GM23338 (cell line): ENCODE measurements at regions not wholly inside any gene's neighbourhood (a gene's known extent, or its start where the extent isn't known, plus 50 kb on each side); places are given as distances from the start of the nearest gene placed in this dataset.

Experiments
- ATAC-seq: fragments of 200-7000 bp; cut with Tn5 transposase; 3 replicates; pipeline ENCODE4 v1.9.1; 2020
- DNase-seq: peaks from one replicate; pipeline ENCODE4 v3.0.0-alpha.2; 2015; ENCODE audit warnings: low spot score
- H2AFZ ChIP-seq: fragments of 200-600 bp; sonication (generic); 2 replicates; pipeline ENCODE4 v1.8.0; 2016; ENCODE audit warnings: antibody characterized with exemption, mild to moderate bottlenecking, moderate library complexity
- H3F3A ChIP-seq: fragments of 200-600 bp; sonication (generic); replicated peaks from 2 replicates; pipeline ENCODE4 v1.8.0; 2017; ENCODE audit warnings: antibody characterized with exemption, mixed run types, low read depth
- H3K27ac ChIP-seq: fragments of 200-600 bp; sonication (generic); 2 replicates; pipeline ENCODE4 v1.6.1; 2016; ENCODE audit warnings: low read depth
- H3K27me3 ChIP-seq: fragments of 200-600 bp; sonication (generic); 2 replicates; pipeline ENCODE4 v1.8.0; 2016; ENCODE audit warnings: mild to moderate bottlenecking, mixed run types, moderate library complexity; ENCODE audit not compliant: insufficient read depth
- H3K36me3 ChIP-seq: fragments of 200-600 bp; sonication (generic); 2 replicates; pipeline ENCODE4 v1.8.0; 2016; ENCODE audit warnings: mild to moderate bottlenecking; ENCODE audit not compliant: insufficient read depth
- H3K4me1 ChIP-seq: fragments of 200-600 bp; sonication (generic); 2 replicates; pipeline ENCODE4 v1.8.0; 2016; ENCODE audit warnings: mild to moderate bottlenecking, moderate library complexity; ENCODE audit not compliant: insufficient read depth
- H3K4me2 ChIP-seq: fragments of 200-600 bp; sonication (generic); 2 replicates; pipeline ENCODE4 v1.7.1; 2017; ENCODE audit warnings: mixed run types
- H3K4me3 ChIP-seq: fragments of 200-600 bp; sonication (generic); 2 replicates; pipeline ENCODE4 v1.6.1; 2016; ENCODE audit warnings: mixed run types
- H3K79me2 ChIP-seq: fragments of 200-600 bp; sonication (generic); replicated peaks from 2 replicates; pipeline ENCODE4 v1.8.0; 2017; ENCODE audit warnings: mild to moderate bottlenecking; ENCODE audit not compliant: insufficient read depth
- H3K9me2 ChIP-seq: fragments of 200-600 bp; sonication (generic); 2 replicates; pipeline ENCODE4 v1.8.0; 2017; ENCODE audit not compliant: insufficient read depth
- H4K20me1 ChIP-seq: fragments of 200-600 bp; sonication (generic); replicated peaks from 2 replicates; pipeline ENCODE4 v1.8.0; 2017; ENCODE audit warnings: mild to moderate bottlenecking; ENCODE audit not compliant: insufficient read depth
- H3K27ac Mint-ChIP-seq: 2 replicates; pipeline ENCODE4 v1.8.0; 2020; ENCODE audit warnings: inconsistent platforms, mild to moderate bottlenecking, moderate library complexity, mixed read lengths
- H3K27me3 Mint-ChIP-seq: 3 replicates; pipeline ENCODE4 v1.8.0; 2022; ENCODE audit warnings: low read depth, mild to moderate bottlenecking, moderate library complexity, mixed read lengths, inconsistent platforms; ENCODE audit not compliant: insufficient read depth, poor library complexity
- H3K36me3 Mint-ChIP-seq: 3 replicates; pipeline ENCODE4 v1.8.0; 2021; ENCODE audit warnings: low read depth, mild to moderate bottlenecking, inconsistent platforms, moderate library complexity, mixed read lengths
- H3K4me1 Mint-ChIP-seq: 3 replicates; pipeline ENCODE4 v1.8.0; 2020; ENCODE audit warnings: mild to moderate bottlenecking, inconsistent platforms, mixed read lengths
- H3K4me3 Mint-ChIP-seq: 3 replicates; pipeline ENCODE4 v1.8.0; 2021; ENCODE audit warnings: moderate library complexity, mild to moderate bottlenecking, inconsistent platforms, mixed read lengths
- H3K9me3 Mint-ChIP-seq: 3 replicates; pipeline ENCODE4 v1.8.0; 2020; ENCODE audit warnings: moderate library complexity, mild to moderate bottlenecking, inconsistent platforms, mixed read lengths
- CREB1 ChIP-seq: fragments of 250-450 bp; sonication (Bioruptor Pico); IDR thresholded peaks from 2 replicates; pipeline ENCODE4 v1.5.0; 2020; ENCODE audit warnings: low read depth, mild to moderate bottlenecking, moderate library complexity
- EZH2 ChIP-seq: fragments of 200-600 bp; sonication (generic); IDR thresholded peaks from one replicate; pipeline ENCODE4 v1.8.0; 2017; ENCODE audit warnings: antibody characterized with exemption, mild to moderate bottlenecking, low read depth; ENCODE audit not compliant: unreplicated experiment
- EZH2phosphoT487 ChIP-seq: fragments of 200-600 bp; sonication (generic); IDR thresholded peaks from one replicate; pipeline ENCODE4 v1.8.1; 2018; ENCODE audit warnings: antibody characterized with exemption; ENCODE audit not compliant: unreplicated experiment
- JUNB ChIP-seq: IDR thresholded peaks from one replicate; pipeline ENCODE4 v1.6.1; 2016; ENCODE audit warnings: antibody characterized with exemption; ENCODE audit not compliant: unreplicated experiment
- NANOG ChIP-seq: IDR thresholded peaks from 2 replicates; pipeline ENCODE4 v1.6.1; 2016; ENCODE audit warnings: antibody characterized with exemption, borderline replicate concordance
- POLR2AphosphoS5 ChIP-seq: IDR thresholded peaks from 2 replicates; pipeline ENCODE4 v1.6.1; 2016; ENCODE audit warnings: antibody characterized with exemption, low read depth
- STAT1 ChIP-seq: IDR thresholded peaks from one replicate; pipeline ENCODE4 v1.6.1; 2016; ENCODE audit warnings: antibody characterized with exemption; ENCODE audit not compliant: unreplicated experiment
- ZNF114 ChIP-seq: fragments of 250-450 bp; sonication (Bioruptor Pico); IDR thresholded peaks from 2 replicates; pipeline ENCODE4 v1.5.0; 2020; ENCODE audit warnings: mild to moderate bottlenecking, moderate library complexity
- ZNF331 ChIP-seq: fragments of 250-450 bp; sonication (Bioruptor Pico); IDR thresholded peaks from 2 replicates; pipeline ENCODE4 v1.5.0; 2020; ENCODE audit warnings: low read depth, mild to moderate bottlenecking, moderate library complexity
- TF ChIP-seq, protein P1 (sequence below): fragments of 250-450 bp; sonication (Bioruptor Pico); IDR thresholded peaks from 2 replicates; pipeline ENCODE4 v1.5.0; 2020; ENCODE audit warnings: mild to moderate bottlenecking, moderate library complexity
- TF ChIP-seq, protein P2 (sequence below): IDR thresholded peaks from 2 replicates; pipeline ENCODE4 v1.6.1; 2016; ENCODE audit warnings: antibody characterized with exemption
- TF ChIP-seq, protein P3 (sequence below): IDR thresholded peaks from one replicate; pipeline ENCODE4 v1.6.1; 2018; ENCODE audit warnings: antibody characterized with exemption; ENCODE audit not compliant: unreplicated experiment
- TF ChIP-seq, protein P4 (sequence below), 2 experiments: fragments of 200-600 bp in 1 of 2; sonication (generic) in 1 of 2; conservative IDR thresholded peaks; 2 replicates each; pipeline versions ENCODE4 v1.5.1 to v1.6.1; 2016 to 2017; ENCODE audit warnings: antibody characterized with exemption in 2 of 2, low read depth in 2 of 2, mild to moderate bottlenecking in 2 of 2, moderate library complexity in 1 of 2

DNA sequence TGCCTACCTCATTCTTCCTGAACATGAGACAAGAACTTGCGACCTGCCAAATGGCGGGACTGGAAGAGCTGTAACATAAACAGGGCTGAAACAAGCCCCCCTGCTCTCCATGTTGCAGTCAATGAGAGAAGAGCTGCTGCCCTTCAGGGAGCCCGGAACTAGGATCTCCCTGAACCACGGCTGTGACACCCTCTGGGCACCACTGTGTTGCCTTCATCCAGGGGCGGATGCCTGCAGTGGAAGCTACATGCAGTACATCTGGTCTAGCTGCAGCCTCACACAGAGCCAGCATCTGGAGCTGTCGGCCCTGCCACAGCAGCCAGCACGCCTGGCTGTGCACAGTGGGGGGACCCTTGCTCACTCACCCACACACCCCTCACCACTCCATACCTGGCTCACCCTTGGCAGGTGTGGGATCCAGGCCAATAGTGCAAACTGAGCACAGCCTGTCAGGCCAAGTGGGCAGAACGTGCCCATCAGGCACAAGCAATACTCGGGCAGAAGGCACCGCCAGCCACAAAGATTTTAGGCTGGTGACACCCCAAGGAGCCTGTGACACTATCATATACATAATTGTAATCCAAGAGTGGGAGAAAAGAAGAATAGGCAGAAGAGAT lies 451.3 kb downstream of the HTR1B start (continued):
- TF ChIP-seq, protein P1, sequence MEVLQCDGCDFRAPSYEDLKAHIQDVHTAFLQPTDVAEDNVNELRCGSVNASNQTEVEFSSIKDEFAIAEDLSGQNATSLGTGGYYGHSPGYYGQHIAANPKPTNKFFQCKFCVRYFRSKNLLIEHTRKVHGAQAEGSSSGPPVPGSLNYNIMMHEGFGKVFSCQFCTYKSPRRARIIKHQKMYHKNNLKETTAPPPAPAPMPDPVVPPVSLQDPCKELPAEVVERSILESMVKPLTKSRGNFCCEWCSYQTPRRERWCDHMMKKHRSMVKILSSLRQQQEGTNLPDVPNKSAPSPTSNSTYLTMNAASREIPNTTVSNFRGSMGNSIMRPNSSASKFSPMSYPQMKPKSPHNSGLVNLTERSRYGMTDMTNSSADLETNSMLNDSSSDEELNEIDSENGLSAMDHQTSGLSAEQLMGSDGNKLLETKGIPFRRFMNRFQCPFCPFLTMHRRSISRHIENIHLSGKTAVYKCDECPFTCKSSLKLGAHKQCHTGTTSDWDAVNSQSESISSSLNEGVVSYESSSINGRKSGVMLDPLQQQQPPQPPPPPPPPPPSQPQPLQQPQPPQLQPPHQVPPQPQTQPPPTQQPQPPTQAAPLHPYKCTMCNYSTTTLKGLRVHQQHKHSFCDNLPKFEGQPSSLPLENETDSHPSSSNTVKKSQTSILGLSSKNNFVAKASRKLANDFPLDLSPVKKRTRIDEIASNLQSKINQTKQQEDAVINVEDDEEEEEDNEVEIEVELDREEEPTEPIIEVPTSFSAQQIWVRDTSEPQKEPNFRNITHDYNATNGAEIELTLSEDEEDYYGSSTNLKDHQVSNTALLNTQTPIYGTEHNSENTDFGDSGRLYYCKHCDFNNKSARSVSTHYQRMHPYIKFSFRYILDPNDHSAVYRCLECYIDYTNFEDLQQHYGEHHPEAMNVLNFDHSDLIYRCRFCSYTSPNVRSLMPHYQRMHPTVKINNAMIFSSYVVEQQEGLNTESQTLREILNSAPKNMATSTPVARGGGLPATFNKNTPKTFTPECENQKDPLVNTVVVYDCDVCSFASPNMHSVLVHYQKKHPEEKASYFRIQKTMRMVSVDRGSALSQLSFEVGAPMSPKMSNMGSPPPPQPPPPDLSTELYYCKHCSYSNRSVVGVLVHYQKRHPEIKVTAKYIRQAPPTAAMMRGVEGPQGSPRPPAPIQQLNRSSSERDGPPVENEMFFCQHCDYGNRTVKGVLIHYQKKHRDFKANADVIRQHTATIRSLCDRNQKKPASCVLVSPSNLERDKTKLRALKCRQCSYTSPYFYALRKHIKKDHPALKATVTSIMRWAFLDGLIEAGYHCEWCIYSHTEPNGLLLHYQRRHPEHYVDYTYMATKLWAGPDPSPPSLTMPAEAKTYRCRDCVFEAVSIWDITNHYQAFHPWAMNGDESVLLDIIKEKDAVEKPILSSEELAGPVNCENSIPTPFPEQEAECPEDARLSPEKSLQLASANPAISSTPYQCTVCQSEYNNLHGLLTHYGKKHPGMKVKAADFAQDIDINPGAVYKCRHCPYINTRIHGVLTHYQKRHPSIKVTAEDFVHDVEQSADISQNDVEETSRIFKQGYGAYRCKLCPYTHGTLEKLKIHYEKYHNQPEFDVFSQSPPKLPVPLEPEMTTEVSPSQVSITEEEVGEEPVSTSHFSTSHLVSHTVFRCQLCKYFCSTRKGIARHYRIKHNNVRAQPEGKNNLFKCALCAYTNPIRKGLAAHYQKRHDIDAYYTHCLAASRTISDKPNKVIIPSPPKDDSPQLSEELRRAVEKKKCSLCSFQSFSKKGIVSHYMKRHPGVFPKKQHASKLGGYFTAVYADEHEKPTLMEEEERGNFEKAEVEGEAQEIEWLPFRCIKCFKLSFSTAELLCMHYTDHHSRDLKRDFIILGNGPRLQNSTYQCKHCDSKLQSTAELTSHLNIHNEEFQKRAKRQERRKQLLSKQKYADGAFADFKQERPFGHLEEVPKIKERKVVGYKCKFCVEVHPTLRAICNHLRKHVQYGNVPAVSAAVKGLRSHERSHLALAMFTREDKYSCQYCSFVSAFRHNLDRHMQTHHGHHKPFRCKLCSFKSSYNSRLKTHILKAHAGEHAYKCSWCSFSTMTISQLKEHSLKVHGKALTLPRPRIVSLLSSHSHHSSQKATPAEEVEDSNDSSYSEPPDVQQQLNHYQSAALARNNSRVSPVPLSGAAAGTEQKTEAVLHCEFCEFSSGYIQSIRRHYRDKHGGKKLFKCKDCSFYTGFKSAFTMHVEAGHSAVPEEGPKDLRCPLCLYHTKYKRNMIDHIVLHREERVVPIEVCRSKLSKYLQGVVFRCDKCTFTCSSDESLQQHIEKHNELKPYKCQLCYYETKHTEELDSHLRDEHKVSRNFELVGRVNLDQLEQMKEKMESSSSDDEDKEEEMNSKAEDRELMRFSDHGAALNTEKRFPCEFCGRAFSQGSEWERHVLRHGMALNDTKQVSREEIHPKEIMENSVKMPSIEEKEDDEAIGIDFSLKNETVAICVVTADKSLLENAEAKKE (CRISPR knock-in tag): no peak

DNA sequence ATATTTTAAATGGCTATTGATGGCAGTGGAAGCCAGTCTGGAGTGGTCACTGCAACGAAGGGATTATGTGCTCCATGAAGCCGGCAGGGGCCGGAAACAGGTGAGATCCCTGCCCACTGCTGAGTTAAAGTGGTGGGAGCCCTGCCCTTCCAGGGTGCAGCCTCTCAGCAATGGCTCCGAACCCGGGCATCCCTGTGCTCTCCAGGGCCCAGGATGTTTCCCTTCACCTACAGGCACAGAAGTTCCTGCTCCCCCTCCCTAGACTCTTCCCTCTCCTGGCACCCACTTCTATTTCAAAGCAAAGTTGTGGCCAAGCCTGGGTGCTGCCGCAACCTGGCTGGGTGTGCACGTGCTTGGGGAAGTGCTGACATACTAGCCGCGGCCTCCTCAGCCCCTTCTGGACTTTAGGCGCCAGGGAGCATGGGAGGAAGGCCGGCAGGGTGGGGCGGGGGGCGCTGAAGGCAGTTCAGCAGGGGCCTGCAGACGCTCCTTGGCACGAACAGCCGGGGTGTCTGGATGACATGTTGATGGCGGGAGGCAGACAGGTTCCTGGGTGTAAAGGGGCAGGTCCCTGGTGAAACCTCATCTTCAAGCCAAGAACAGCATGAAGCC lies 452.3 kb downstream of the HTR1B start:
- no peaks in the 10 kb centered on the region for H3K36me3 ChIP-seq
- Mint-ChIP-seq H3K27ac (no peak overlapping the region), H3K36me3 (peaks cover 13% of the 10 kb centered on the region), H3K4me1 (no peaks in the 10 kb centered on the region; the same call in 2 of the 3 replicates), H3K4me3 (no peak overlapping the region), H3K9me3 (peaks cover 19% of the 10 kb centered on the region), H3K27me3 (peaks cover 2% of the 10 kb centered on the region)
- H2AFZ ChIP-seq: no peak overlapping the region
- H3K4me2 ChIP-seq: no peak overlapping the region
- no peaks in the 10 kb centered on the region for H3K27me3 ChIP-seq
- ATAC-seq (no peak), DNase-seq (no peak)
- no peaks in the 10 kb centered on the region for H3K4me1 ChIP-seq
- H3K79me2 ChIP-seq: no peaks in the 10 kb centered on the region
- H3F3A ChIP-seq: no peaks in the 10 kb centered on the region
- no peaks in the 10 kb centered on the region for H3K9me2 ChIP-seq
- no peak overlapping the region for H3K4me3 ChIP-seq
- no peak overlapping the region for H3K27ac ChIP-seq
- no peaks in the 10 kb centered on the region for H4K20me1 ChIP-seq
- no peak for TF ChIP-seq CREB1 (CRISPR knock-in tag)
- no peak for TF ChIP-seq ZNF114
- TF ChIP-seq NANOG: no peak
- TF ChIP-seq POLR2AphosphoS5: no peak
- TF ChIP-seq STAT1: no peak
- TF ChIP-seq, protein P2, sequence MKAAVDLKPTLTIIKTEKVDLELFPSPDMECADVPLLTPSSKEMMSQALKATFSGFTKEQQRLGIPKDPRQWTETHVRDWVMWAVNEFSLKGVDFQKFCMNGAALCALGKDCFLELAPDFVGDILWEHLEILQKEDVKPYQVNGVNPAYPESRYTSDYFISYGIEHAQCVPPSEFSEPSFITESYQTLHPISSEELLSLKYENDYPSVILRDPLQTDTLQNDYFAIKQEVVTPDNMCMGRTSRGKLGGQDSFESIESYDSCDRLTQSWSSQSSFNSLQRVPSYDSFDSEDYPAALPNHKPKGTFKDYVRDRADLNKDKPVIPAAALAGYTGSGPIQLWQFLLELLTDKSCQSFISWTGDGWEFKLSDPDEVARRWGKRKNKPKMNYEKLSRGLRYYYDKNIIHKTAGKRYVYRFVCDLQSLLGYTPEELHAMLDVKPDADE: no peak
- no peak for TF ChIP-seq ZNF331 (CRISPR knock-in tag)
- TF ChIP-seq EZH2: no peak
- TF ChIP-seq, protein P3, sequence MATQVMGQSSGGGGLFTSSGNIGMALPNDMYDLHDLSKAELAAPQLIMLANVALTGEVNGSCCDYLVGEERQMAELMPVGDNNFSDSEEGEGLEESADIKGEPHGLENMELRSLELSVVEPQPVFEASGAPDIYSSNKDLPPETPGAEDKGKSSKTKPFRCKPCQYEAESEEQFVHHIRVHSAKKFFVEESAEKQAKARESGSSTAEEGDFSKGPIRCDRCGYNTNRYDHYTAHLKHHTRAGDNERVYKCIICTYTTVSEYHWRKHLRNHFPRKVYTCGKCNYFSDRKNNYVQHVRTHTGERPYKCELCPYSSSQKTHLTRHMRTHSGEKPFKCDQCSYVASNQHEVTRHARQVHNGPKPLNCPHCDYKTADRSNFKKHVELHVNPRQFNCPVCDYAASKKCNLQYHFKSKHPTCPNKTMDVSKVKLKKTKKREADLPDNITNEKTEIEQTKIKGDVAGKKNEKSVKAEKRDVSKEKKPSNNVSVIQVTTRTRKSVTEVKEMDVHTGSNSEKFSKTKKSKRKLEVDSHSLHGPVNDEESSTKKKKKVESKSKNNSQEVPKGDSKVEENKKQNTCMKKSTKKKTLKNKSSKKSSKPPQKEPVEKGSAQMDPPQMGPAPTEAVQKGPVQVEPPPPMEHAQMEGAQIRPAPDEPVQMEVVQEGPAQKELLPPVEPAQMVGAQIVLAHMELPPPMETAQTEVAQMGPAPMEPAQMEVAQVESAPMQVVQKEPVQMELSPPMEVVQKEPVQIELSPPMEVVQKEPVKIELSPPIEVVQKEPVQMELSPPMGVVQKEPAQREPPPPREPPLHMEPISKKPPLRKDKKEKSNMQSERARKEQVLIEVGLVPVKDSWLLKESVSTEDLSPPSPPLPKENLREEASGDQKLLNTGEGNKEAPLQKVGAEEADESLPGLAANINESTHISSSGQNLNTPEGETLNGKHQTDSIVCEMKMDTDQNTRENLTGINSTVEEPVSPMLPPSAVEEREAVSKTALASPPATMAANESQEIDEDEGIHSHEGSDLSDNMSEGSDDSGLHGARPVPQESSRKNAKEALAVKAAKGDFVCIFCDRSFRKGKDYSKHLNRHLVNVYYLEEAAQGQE: no peak
- TF ChIP-seq, protein P4, sequence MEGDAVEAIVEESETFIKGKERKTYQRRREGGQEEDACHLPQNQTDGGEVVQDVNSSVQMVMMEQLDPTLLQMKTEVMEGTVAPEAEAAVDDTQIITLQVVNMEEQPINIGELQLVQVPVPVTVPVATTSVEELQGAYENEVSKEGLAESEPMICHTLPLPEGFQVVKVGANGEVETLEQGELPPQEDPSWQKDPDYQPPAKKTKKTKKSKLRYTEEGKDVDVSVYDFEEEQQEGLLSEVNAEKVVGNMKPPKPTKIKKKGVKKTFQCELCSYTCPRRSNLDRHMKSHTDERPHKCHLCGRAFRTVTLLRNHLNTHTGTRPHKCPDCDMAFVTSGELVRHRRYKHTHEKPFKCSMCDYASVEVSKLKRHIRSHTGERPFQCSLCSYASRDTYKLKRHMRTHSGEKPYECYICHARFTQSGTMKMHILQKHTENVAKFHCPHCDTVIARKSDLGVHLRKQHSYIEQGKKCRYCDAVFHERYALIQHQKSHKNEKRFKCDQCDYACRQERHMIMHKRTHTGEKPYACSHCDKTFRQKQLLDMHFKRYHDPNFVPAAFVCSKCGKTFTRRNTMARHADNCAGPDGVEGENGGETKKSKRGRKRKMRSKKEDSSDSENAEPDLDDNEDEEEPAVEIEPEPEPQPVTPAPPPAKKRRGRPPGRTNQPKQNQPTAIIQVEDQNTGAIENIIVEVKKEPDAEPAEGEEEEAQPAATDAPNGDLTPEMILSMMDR (conservative IDR thresholded peaks at IDR 0.05; ENCODE audit: low read depth in 2 of 2): no peak
- TF ChIP-seq JUNB: no peak
- no peak for TF ChIP-seq EZH2phosphoT487
